GM21717 (cell line): ENCODE measurements at regions not wholly inside any gene's neighbourhood (a gene's known extent, or its start where the extent isn't known, plus 50 kb on each side); places are given as distances from the start of the nearest gene placed in this dataset.

ENCODE experiments used
- ATAC-seq: cut with Tn5 transposase; IDR thresholded peaks from one replicate; pipeline ENCODE4 v1.9.1; 2021; ENCODE audit warnings: mild to moderate bottlenecking, moderate library complexity; ENCODE audit not compliant: unreplicated experiment

- no peak for ATAC-seq
These were observed 297.9 kb downstream of the GPM6A start for GRCh38 chr4:175514174-175514573.

GRCh38 chr4:175530655-175531054 is 281.4 kb downstream of the GPM6A start:
- ATAC-seq = no peak

- no peak for ATAC-seq
These were observed 280.5 kb downstream of the GPM6A start for GRCh38 chr4:175531405-175532091.

- peak; percentile 78 for ATAC-seq
These were observed 275.1 kb downstream of the GPM6A start for GRCh38 chr4:175536852-175537453.

- ATAC-seq = no peak
These were observed 272.6 kb downstream of the GPM6A start for GRCh38 chr4:175539498-175539897.

- no peak for ATAC-seq
These were observed 271.9 kb downstream of the GPM6A start for GRCh38 chr4:175540151-175540550.

GRCh38 chr4:175540732-175541131 is 271.3 kb downstream of the GPM6A start:
- no peak for ATAC-seq

- no peak for ATAC-seq
These were observed 269.3 kb downstream of the GPM6A start for GRCh38 chr4:175542786-175543185.

- ATAC-seq = no peak
These were observed 252.9 kb downstream of the GPM6A start for GRCh38 chr4:175559126-175559525.

- no peak for ATAC-seq
These were observed 252.5 kb downstream of the GPM6A start for GRCh38 chr4:175559526-175559925.

GRCh38 chr4:175560604-175561003 is 251.5 kb downstream of the GPM6A start:
- ATAC-seq = no peak

GRCh38 chr4:175561696-175562095 is 250.4 kb downstream of the GPM6A start:
- ATAC-seq = no peak

GRCh38 chr4:175562111-175562510 is 250.0 kb downstream of the GPM6A start:
- ATAC-seq = no peak

- no peak for ATAC-seq
These were observed 249.5 kb downstream of the GPM6A start for GRCh38 chr4:175562542-175562941.
